ENCODE measurements at regions not wholly inside any gene's neighbourhood (a gene's known extent, or its start where the extent isn't known, plus 50 kb on each side); places are given as distances from the start of the nearest gene placed in this dataset.

GRCh38 chr13:40063703-40064102 is 408.2 kb downstream of the COG6 start:
- no peak for DNase-seq
- Mint-ChIP-seq H3K27me3 (no peaks in the 10 kb centered on the region), H3K4me1 (peaks cover 12% of the 10 kb centered on the region), H3K36me3 (no peaks in the 10 kb centered on the region), H3K27ac (no peak overlapping the region), H3K9me3 (ENCODE audit: low read depth) (no peaks in the 10 kb centered on the region), H3K4me3 (no peak overlapping the region)
- CTCF ChIA-PET = interaction anchor here (0.7 kb wide), 1 partner anchor 619 kb away, joined by 3 read pairs; no protein-coding TSS in a partner anchor
- ATAC-seq = no peak

DNA sequence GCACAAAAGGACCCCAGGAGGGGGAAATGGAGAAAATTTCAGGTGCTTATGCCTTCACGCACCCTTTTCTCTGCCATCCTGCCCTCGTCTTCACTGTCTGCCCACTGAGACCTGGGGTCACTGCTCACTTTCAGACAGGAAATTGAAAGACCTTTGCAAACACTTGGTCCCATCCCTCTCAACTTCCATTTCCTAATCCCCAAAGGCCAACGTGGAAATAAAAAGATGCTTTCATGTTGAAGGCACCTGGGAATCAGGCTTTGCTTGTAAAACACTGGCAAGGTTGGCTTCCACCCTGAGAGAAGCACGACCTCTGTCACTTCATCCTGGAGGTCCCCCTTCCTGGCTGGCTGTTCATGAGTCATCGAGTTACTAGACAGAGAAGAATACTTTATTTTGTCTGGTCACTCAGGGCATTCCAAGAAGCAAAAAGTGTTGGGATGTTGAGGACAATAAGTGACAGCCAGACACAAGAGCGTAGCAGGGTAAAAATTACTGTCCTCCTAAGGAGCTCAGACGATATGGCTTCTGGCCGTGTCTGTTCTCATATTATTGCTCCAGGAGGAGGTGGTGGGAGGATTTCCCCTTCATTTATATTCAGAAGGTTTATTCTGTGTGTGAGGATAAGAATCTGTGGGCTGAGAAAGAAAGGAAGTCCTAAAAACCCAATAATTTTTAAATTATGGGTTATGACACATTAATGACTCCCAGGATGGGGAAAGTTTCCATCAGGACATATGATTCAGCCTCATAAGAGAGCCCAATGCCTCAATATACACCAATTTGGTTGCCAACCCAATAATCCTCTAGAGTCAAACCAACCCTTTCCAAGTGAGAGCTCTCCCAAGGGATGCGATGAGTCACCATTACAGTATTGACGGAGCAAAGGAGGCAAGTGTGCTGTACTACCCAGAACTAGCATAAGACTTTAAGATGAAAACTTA is 409.0 kb downstream of the COG6 start:
- H3K4me3 Mint-ChIP-seq = no peak overlapping the region
- no peaks in the 10 kb centered on the region for H3K27me3 Mint-ChIP-seq
- peaks cover 11% of the 10 kb centered on the region for H3K4me1 Mint-ChIP-seq
- H3K36me3 Mint-ChIP-seq = no peaks in the 10 kb centered on the region
- H3K27ac Mint-ChIP-seq = no peak overlapping the region
- CTCF ChIA-PET = interaction anchor here (0.7 kb wide), 2 partner anchors 618 to 619 kb away, joined by 3 to 5 read pairs; no protein-coding TSS in a partner anchor
- no peaks in the 10 kb centered on the region for H3K9me3 Mint-ChIP-seq (ENCODE audit: low read depth)
- ATAC-seq (no peak), DNase-seq (no peak)

DNA sequence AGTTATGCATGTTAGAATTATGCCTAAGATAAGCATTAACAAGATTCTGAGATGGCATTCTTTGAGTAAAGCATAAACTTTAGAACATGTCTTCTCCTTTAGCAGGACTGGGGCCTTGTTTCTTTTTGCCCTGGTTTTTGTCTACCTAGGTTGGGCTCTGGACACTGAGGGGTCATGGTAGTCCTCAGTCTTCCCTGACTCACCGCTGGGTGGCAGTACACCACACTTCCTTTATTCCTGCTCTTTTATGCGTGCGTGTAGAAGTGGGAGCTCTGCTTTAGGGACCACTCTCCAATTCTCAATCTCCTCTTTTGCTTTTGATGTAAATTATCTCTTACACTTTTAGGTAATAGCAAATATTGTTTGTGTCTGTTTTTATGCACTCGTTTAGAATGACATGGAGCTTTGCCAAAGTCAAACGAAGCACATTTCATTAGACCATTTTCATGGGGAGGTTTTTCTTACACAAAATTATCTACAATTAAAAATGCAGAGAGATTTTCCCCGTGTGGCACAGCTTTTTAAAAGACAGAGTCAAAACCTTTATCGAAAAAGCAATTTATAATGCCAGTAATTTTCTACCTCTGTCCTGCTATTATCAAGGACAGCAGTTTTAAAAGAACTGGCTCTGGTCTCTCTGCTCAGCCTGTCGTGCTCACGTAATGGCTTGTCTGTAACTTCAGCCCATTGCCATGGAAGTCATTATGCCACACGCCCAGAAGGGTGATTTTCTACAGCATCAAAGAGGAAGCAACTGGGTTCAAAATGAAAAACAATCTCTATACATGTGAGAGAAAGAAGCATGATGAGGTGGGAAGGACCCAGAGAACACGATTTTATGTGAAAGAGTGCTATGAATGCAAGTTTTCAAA is 413.9 kb downstream of the COG6 start:
- Mint-ChIP-seq H3K4me3 (no peak overlapping the region), H3K9me3 (ENCODE audit: low read depth) (no peaks in the 10 kb centered on the region), H3K27me3 (no peaks in the 10 kb centered on the region), H3K36me3 (no peaks in the 10 kb centered on the region), H3K27ac (no peak overlapping the region), H3K4me1 (peaks cover 12% of the 10 kb centered on the region)
- CTCF ChIA-PET = interaction anchor here (0.6 to 3.4 kb wide), 41 partner anchors 9 to 708 kb away, joined by 3 to 40 read pairs (median 4); no protein-coding TSS in a partner anchor
- ATAC-seq = peak; percentile 87
- peak; percentile 76 for DNase-seq

- Mint-ChIP-seq H3K27me3 (no peaks in the 10 kb centered on the region), H3K4me1 (peaks cover 12% of the 10 kb centered on the region), H3K9me3 (ENCODE audit: low read depth) (no peaks in the 10 kb centered on the region), H3K36me3 (no peaks in the 10 kb centered on the region), H3K27ac (no peak overlapping the region), H3K4me3 (no peak overlapping the region)
- CTCF ChIA-PET = interaction anchor here (1.1 to 3.4 kb wide), 11 partner anchors 8 to 707 kb away, joined by 3 to 40 read pairs (median 5); no protein-coding TSS in a partner anchor
- DNase-seq (no peak), ATAC-seq (no peak)
Measured at GRCh38 chr13:40070357-40070756, 414.9 kb downstream of the COG6 start.

DNA sequence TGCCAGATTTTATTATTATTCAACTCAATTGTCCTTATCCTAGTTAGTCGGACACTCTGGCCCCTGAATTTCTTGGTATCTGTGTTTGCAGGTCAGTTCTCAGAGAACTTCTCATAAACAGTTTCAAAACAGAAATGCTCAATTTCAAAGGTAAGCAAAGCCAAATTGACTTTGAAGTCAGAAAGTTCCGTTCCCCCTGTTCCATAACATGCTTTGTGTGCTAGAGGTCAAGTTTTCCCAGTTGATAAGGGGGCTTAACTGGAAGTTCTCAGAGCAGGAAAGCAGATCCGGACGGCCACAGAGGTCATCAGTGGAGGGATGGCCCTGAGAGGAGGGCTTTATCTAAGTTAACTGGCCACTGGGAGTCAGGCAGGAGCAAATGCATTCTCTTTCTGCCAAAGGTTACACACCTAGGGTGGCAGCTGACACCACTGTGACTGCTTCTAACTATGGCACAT is 417.2 kb downstream of the COG6 start:
- no peak overlapping the region for H3K27ac Mint-ChIP-seq

GRCh38 chr13:40074338-40074737 is 418.9 kb downstream of the COG6 start:
- no peaks in the 10 kb centered on the region for H3K9me3 Mint-ChIP-seq (ENCODE audit: low read depth)
- DNase-seq = no peak
- no peak for ATAC-seq
- peaks cover 12% of the 10 kb centered on the region for H3K4me1 Mint-ChIP-seq
- H3K4me3 Mint-ChIP-seq = no peak overlapping the region
- no peak overlapping the region for H3K27ac Mint-ChIP-seq
- CTCF ChIA-PET = no interaction called here
- no peaks in the 10 kb centered on the region for H3K36me3 Mint-ChIP-seq
- H3K27me3 Mint-ChIP-seq = no peaks in the 10 kb centered on the region

More for the DNA sequence above, 417.2 kb downstream of the COG6 start:
- no peaks in the 10 kb centered on the region for H3K27me3 Mint-ChIP-seq
- H3K36me3 Mint-ChIP-seq = no peaks in the 10 kb centered on the region
- H3K4me3 Mint-ChIP-seq = no peak overlapping the region
- DNase-seq (no peak), ATAC-seq (no peak)
- H3K9me3 Mint-ChIP-seq (ENCODE audit: low read depth) = no peaks in the 10 kb centered on the region
- CTCF ChIA-PET = no interaction called here
- H3K4me1 Mint-ChIP-seq = peaks cover 15% of the 10 kb centered on the region

GRCh38 chr13:40075281-40075680 is 419.8 kb downstream of the COG6 start:
- H3K27me3 Mint-ChIP-seq = no peaks in the 10 kb centered on the region
- no peaks in the 10 kb centered on the region for H3K9me3 Mint-ChIP-seq (ENCODE audit: low read depth)
- no peak overlapping the region for H3K4me3 Mint-ChIP-seq
- CTCF ChIA-PET = no interaction called here
- no peak overlapping the region for H3K27ac Mint-ChIP-seq
- no peaks in the 10 kb centered on the region for H3K36me3 Mint-ChIP-seq
- peaks cover 8% of the 10 kb centered on the region for H3K4me1 Mint-ChIP-seq
- ATAC-seq (no peak), DNase-seq (no peak)

DNA sequence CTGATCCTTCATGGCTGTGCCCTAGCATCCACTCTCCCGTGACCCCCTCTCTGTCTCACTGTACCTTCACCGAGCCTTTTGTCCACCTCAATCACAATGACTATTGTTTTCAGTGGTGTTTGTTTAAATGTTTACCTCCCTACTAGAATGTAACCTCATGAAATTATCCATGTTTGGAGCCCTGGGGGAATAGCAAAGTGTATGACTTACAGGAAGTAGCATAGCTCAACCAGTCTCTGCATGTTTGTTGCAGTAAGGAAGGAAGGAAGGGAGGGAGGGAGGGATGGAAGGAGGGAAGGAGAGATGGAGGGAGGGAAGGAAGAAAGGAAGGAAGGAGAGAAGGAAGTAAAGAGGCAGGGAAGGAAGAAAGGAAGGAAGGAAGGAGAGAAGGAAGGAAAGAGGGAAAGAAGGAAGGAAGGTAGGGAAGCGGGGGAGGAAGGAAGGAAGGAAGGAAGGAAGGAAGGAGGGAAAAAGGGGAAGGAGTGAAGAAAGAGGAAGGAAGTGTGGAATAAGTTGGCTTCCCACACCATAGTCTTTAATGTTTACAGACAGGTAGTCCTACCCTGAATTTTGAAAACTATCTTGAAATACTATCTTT is 421.4 kb downstream of the COG6 start:
- H3K27ac Mint-ChIP-seq = no peak overlapping the region
- DNase-seq = no peak

GRCh38 chr13:40077396-40078027 is 422.1 kb downstream of the COG6 start:
- no peak for ATAC-seq
- no peaks in the 10 kb centered on the region for H3K27me3 Mint-ChIP-seq
- H3K27ac Mint-ChIP-seq = no peak overlapping the region
- H3K4me3 Mint-ChIP-seq = no peak overlapping the region
- peaks cover 3% of the 10 kb centered on the region for H3K4me1 Mint-ChIP-seq
- H3K36me3 Mint-ChIP-seq = no peaks in the 10 kb centered on the region
- CTCF ChIA-PET = interaction anchor here (1.6 to 3.1 kb wide), 2 partner anchors 8 to 9 kb away, joined by 4 to 19 read pairs; no protein-coding TSS in a partner anchor
- H3K9me3 Mint-ChIP-seq (ENCODE audit: low read depth) = no peaks in the 10 kb centered on the region
- no peak for DNase-seq

More for the DNA sequence above, 421.4 kb downstream of the COG6 start:
- H3K27me3 Mint-ChIP-seq = no peaks in the 10 kb centered on the region
- no peak for ATAC-seq
- no peaks in the 10 kb centered on the region for H3K9me3 Mint-ChIP-seq (ENCODE audit: low read depth)
- H3K4me1 Mint-ChIP-seq = peaks cover 3% of the 10 kb centered on the region
- no peak overlapping the region for H3K4me3 Mint-ChIP-seq
- no peaks in the 10 kb centered on the region for H3K36me3 Mint-ChIP-seq
- CTCF ChIA-PET = interaction anchor here (0.6 to 1.6 kb wide), 2 partner anchors 9 to 19 kb away, joined by 3 to 4 read pairs; no protein-coding TSS in a partner anchor

GRCh38 chr13:40079721-40080120 is 424.3 kb downstream of the COG6 start:
- H3K27ac Mint-ChIP-seq = no peak overlapping the region
- no peaks in the 10 kb centered on the region for H3K27me3 Mint-ChIP-seq
- H3K4me1 Mint-ChIP-seq = peaks cover 3% of the 10 kb centered on the region
- no peaks in the 10 kb centered on the region for H3K36me3 Mint-ChIP-seq
- ATAC-seq (no peak), DNase-seq (no peak)
- CTCF ChIA-PET = interaction anchor here (0.7 to 3.1 kb wide), 3 partner anchors 10 to 87 kb away, joined by 3 to 19 read pairs (median 4); no protein-coding TSS in a partner anchor
- no peaks in the 10 kb centered on the region for H3K9me3 Mint-ChIP-seq (ENCODE audit: low read depth)
- H3K4me3 Mint-ChIP-seq = no peak overlapping the region

- no peak overlapping the region for H3K27ac Mint-ChIP-seq
- ATAC-seq (no peak), DNase-seq (no peak)
- H3K36me3 Mint-ChIP-seq = no peaks in the 10 kb centered on the region
- no peaks in the 10 kb centered on the region for H3K9me3 Mint-ChIP-seq (ENCODE audit: low read depth)
- peaks cover 3% of the 10 kb centered on the region for H3K4me1 Mint-ChIP-seq
- H3K27me3 Mint-ChIP-seq = no peaks in the 10 kb centered on the region
- CTCF ChIA-PET = no interaction called here
- H3K4me3 Mint-ChIP-seq = no peak overlapping the region
Measured at GRCh38 chr13:40080676-40081075, 425.2 kb downstream of the COG6 start.

DNA sequence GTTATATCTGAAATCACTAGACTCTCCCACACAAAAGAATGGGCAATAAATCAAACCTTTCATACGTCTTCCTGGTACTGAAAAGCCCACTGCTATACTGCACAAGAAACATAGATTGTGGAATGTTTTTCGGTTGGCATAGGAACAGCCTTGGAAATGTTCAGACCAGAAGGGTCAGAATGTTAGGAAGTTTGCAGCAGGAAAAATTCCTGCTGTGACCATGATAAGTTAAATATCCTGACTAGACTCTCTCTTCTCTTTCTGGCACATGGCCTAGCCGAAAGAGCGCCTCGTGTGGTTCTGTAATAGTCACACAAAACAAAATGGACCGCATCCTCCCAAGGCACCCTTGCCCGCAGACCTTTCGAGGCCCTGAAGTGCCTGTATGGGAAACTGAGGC is 427.2 kb downstream of the COG6 start:
- no peak overlapping the region for H3K27ac Mint-ChIP-seq
- no peaks in the 10 kb centered on the region for H3K27me3 Mint-ChIP-seq
- H3K9me3 Mint-ChIP-seq (ENCODE audit: low read depth) = no peaks in the 10 kb centered on the region
- H3K4me1 Mint-ChIP-seq = peaks cover 2% of the 10 kb centered on the region
- ATAC-seq (no peak), DNase-seq (no peak)
- H3K4me3 Mint-ChIP-seq = no peak overlapping the region
- CTCF ChIA-PET = interaction anchor here (1.3 kb wide), 1 partner anchor 13 kb away, joined by 3 read pairs; no protein-coding TSS in a partner anchor
- H3K36me3 Mint-ChIP-seq = no peaks in the 10 kb centered on the region

Measured in activated CD8-positive, alpha-beta memory T cell treated with anti-CD3 and anti-CD28 coated beads, Interleukin-2, amount 10 ng/mL, durations not matched to agents 7 days and 5 days (primary cell).